Activated CD4-positive, alpha-beta T cell treated with anti-CD3 and anti-CD28 coated beads for 36 hours (primary cell): ENCODE measurements at regions not wholly inside any gene's neighbourhood (a gene's known extent, or its start where the extent isn't known, plus 50 kb on each side); places are given as distances from the start of the nearest gene placed in this dataset.

Experiments used
- ATAC-seq: fragments of 200-7000 bp; cut with Tn5 transposase; one replicate; pipeline ENCODE4 v1.10.0; 2021; ENCODE audit warnings: mild to moderate bottlenecking, moderate library complexity
- CTCF ChIA-PET: fragments of 350-600 bp; sonication (Branson Sonifier 250); formaldehyde crosslinking; loops from one replicate; lab custom pipeline; 2021; ENCODE audit warnings: antibody characterized with exemption; lab: Charles Lee
- POLR2A ChIA-PET: fragments of 350-600 bp; sonication (Branson Sonifier 250); formaldehyde crosslinking; loops from one replicate; lab custom pipeline; 2021; ENCODE audit warnings: antibody characterized with exemption, inconsistent platforms; lab: Charles Lee
- DNase-seq: peaks from one replicate; pipeline ENCODE4 v3.0.0-alpha.2; 2020
- H3K27ac Mint-ChIP-seq: one replicate; pipeline ENCODE4 v1.8.0; 2021; ENCODE audit warnings: mixed read lengths
- H3K27me3 Mint-ChIP-seq: one replicate; pipeline ENCODE4 v1.8.0; 2021; ENCODE audit warnings: mixed read lengths
- H3K36me3 Mint-ChIP-seq: one replicate; pipeline ENCODE4 v1.8.0; 2021; ENCODE audit warnings: low read depth, mixed read lengths
- H3K4me1 Mint-ChIP-seq: one replicate; pipeline ENCODE4 v1.8.0; 2021; ENCODE audit warnings: mixed read lengths
- H3K4me3 Mint-ChIP-seq: one replicate; pipeline ENCODE4 v1.8.0; 2021; ENCODE audit warnings: mild to moderate bottlenecking, moderate library complexity, mixed read lengths
- H3K9me3 Mint-ChIP-seq: one replicate; pipeline ENCODE4 v1.8.0; 2021; ENCODE audit warnings: low read depth, mixed read lengths
- intact Hi-C, 2 experiments: fragments of 100-400 bp; cut with DNase I in 1 of 2; cut with micrococcal nuclease in 1 of 2; formaldehyde crosslinking; loops; one replicate each; pipeline versions ENCODE4 v1.14.2 to v1.15.1; 2022 to 2024; cut with DNase I, micrococcal nuclease

DNA sequence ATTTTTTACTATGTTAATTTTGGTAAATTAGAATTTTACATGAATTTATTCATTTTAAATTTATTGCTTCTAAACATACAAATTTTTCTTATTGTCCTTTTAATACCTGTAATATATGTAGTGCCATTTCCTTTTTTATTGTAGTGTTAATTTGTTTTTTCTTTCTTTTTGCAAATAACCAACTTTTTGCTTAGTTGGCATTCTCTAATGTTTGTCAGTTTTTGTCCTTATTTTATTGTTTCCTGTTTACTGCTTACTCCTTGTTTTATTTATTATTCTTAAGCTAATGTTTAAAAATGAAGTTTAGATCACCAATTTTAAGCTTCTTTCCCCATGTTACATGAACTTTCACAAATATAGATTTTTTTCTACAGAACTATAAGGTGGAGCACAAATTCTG is 516.6 kb downstream of the SLITRK1 start:
- Mint-ChIP-seq H3K9me3 (peaks cover 10% of the 10 kb centered on the region), H3K4me3 (no peak overlapping the region), H3K36me3 (no peaks in the 10 kb centered on the region), H3K27me3 (no peaks in the 10 kb centered on the region), H3K27ac (no peak overlapping the region), H3K4me1 (no peaks in the 10 kb centered on the region)
- intact Hi-C loops: no loop called here
- ATAC-seq: no peak
- ChIA-PET POLR2A (no interaction called here), CTCF (no interaction called here)
- DNase-seq: no peak

DNA sequence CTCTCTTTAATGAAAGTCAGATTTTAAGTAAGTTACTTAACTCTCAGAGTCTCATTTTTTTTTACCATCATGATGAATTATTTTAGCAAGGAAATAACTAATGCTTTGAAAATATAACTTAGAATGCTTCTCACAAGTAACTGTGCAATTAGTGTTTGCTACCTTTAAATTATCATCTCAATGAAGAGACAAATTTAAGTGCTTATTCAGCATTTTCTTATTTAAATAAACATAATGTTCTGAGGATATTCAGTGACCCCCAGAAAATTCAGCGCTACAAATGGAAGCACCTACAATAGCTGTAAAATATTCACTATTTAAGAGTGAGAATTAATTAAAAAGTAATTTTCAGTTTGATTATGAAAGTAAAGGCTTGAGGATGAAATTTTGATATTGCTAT is 527.2 kb downstream of the SLITRK1 start:
- Mint-ChIP-seq H3K36me3 (no peaks in the 10 kb centered on the region), H3K27ac (no peak overlapping the region), H3K27me3 (no peaks in the 10 kb centered on the region), H3K4me3 (no peak overlapping the region), H3K4me1 (no peaks in the 10 kb centered on the region), H3K9me3 (peaks cover 5% of the 10 kb centered on the region)
- ATAC-seq (no peak), DNase-seq (no peak)
- CTCF ChIA-PET: no interaction called here
- intact Hi-C loops: no loop called here
- POLR2A ChIA-PET: no interaction called here

DNA sequence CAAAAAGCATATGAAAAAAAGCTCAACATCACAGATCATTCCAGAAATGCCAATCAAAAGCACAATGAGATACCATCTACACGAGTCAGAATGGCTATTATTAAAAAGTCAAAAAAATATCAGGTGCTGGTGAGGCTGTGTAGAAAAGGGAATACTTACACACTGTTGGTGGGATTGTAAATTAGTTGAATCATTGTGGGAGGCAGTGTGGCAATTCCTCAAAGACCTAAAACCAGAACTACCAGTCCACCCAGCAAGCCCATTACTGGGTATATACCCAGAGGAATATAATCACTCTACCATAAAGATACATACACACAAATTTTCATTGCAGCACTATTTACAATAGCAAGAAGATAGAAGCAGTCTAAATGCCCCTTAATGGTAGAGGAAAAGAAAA is 529.9 kb downstream of the SLITRK1 start:
- Mint-ChIP-seq H3K9me3 (peaks cover 2% of the 10 kb centered on the region), H3K4me1 (no peaks in the 10 kb centered on the region), H3K4me3 (no peak overlapping the region), H3K36me3 (no peaks in the 10 kb centered on the region), H3K27me3 (no peaks in the 10 kb centered on the region), H3K27ac (no peak overlapping the region)
- intact Hi-C loops: no loop called here
- CTCF ChIA-PET: no interaction called here
- no peak for DNase-seq
- POLR2A ChIA-PET: no interaction called here
- no peak for ATAC-seq

DNA sequence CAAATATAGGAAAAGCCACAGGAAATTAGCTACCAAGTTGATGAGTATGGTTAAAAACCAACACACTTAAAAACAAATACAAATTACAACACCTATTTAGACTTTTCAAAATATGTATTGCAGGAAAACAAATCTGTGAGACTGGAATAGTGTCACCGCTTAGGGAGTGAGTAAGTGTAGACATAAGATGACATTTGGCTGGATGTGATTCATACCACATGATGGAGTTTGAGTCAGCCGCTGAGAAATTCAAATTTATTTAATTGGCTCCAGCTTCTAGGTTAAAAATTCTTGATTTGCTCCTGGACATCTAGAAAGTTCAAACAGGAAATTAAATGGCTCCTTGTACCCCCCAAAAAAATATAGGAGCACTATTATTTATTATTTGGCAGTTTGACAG is 531.7 kb downstream of the SLITRK1 start:
- CTCF ChIA-PET: no interaction called here

DNA sequence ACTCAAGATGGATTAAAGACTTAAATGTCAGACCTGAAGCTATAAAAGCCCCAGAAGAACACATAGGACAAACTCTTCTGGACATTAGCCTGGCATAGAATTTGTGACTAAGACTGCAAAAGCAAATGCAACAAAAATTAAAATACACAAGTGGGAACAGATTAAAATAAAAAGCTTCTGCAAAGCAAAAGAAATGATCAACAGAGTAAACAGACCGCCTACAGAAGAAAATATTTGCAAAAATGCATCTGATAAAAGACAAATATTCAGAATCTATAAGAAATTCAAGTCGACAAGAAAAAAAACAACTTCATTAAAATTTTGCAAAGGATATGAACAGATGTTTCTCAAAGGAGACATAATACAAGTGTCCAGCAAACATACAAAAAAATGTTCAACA is 537.8 kb downstream of the SLITRK1 start:
- intact Hi-C loops: no loop called here
- H3K27ac Mint-ChIP-seq: no peak overlapping the region
- ChIA-PET CTCF (no interaction called here), POLR2A (no interaction called here)
- no peak for DNase-seq
- H3K4me1 Mint-ChIP-seq: no peaks in the 10 kb centered on the region
- no peaks in the 10 kb centered on the region for H3K27me3 Mint-ChIP-seq
- H3K9me3 Mint-ChIP-seq: peaks cover 6% of the 10 kb centered on the region
- H3K36me3 Mint-ChIP-seq: no peaks in the 10 kb centered on the region
- no peak overlapping the region for H3K4me3 Mint-ChIP-seq
- ATAC-seq: no peak

More for the DNA sequence above, 531.7 kb downstream of the SLITRK1 start:
- DNase-seq (no peak), ATAC-seq (no peak)
- H3K4me3 Mint-ChIP-seq: no peak overlapping the region
- H3K4me1 Mint-ChIP-seq: no peaks in the 10 kb centered on the region
- H3K9me3 Mint-ChIP-seq: peaks cover 2% of the 10 kb centered on the region
- no peaks in the 10 kb centered on the region for H3K27me3 Mint-ChIP-seq
- H3K36me3 Mint-ChIP-seq: no peaks in the 10 kb centered on the region
- intact Hi-C loops: no loop called here
- H3K27ac Mint-ChIP-seq: no peak overlapping the region
- POLR2A ChIA-PET: no interaction called here

DNA sequence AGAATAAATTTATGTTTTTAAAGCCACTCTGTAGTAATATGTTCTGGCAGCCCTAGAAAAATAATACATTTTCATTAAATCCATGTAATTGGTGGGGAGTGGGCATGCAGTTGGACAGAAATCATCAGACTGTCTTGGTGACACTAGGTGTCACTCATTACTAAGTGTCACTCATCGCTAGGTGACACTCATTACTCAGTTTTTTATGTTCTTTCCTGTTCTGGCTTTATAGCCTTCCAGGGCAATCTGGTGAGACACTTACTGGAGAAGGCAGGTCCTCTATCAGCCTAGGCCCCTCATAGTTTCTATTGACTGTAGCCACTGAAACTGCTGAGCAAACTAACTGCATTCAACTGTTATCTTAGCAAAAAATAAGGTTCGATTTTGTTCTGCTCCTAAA is 542.1 kb downstream of the SLITRK1 start:
- no peak for ATAC-seq
- H3K4me1 Mint-ChIP-seq: no peaks in the 10 kb centered on the region
- CTCF ChIA-PET: no interaction called here
- H3K27ac Mint-ChIP-seq: no peak overlapping the region
- POLR2A ChIA-PET: no interaction called here
- DNase-seq: no peak
- H3K4me3 Mint-ChIP-seq: no peak overlapping the region
- H3K36me3 Mint-ChIP-seq: no peaks in the 10 kb centered on the region
- H3K9me3 Mint-ChIP-seq: peaks cover 6% of the 10 kb centered on the region
- intact Hi-C loops: no loop called here
- H3K27me3 Mint-ChIP-seq: no peaks in the 10 kb centered on the region

DNA sequence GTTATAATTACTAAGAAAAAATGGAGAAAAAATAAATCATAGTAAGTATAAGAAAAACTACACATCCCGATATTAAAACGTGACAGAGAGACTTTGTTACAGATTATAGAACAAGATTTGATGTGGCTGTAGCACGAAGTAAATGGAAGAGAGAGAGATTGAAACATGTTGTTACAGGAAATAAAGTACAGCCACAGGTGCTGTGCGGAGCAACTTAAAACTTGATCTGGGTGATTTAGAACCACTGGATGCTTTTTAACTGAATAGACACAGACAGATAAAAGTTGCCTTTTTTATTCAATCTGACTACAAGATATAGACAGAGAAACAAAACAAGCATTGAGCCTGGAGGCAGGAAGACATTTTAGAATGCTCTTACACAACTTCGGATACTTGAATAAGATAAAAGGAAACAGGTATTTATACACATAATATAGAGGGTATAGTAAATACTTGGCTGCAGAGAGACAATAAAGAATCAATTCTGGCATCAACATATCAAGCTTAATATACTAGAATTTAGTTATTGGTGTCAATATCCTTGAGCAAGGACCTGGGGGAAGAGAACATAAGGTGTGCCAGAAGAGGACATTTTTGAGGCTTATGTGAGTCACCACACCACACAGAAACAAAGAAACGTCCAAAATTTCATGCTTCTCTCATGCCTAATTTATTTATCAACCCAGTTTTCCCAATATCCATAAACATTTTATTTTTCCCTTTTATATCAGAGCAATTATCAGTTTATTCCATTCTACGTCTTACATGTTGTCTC is 548.5 kb downstream of the SLITRK1 start:
- no peak overlapping the region for H3K4me3 Mint-ChIP-seq
- H3K27ac Mint-ChIP-seq: no peak overlapping the region
- DNase-seq (no peak), ATAC-seq (no peak)
- H3K9me3 Mint-ChIP-seq: peaks cover 3% of the 10 kb centered on the region
- no peaks in the 10 kb centered on the region for H3K27me3 Mint-ChIP-seq
- no peaks in the 10 kb centered on the region for H3K36me3 Mint-ChIP-seq
- CTCF ChIA-PET: no interaction called here
- no peaks in the 10 kb centered on the region for H3K4me1 Mint-ChIP-seq
- POLR2A ChIA-PET: no interaction called here
- intact Hi-C loops: no loop called here

DNA sequence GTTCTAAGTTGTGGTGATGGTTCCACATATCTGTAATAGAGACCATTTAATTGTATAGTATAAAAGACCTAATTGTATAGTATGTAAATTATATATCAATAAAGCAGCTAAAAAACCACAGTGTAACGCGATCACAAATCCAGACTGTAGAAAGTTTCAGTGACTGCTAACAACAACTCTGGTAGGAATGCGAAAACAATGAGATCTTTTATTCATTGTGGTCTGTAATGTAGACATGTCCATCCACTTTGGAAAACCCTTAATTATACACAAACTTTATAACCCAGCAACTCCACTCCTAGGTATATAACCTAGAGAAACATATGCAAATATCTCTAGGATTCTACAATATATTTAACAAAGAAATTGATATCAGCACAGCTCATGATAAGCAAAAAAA is 549.5 kb downstream of the SLITRK1 start:
- Mint-ChIP-seq H3K36me3 (no peaks in the 10 kb centered on the region), H3K27ac (no peak overlapping the region), H3K4me3 (no peak overlapping the region), H3K27me3 (no peaks in the 10 kb centered on the region), H3K4me1 (no peaks in the 10 kb centered on the region), H3K9me3 (peaks cover 3% of the 10 kb centered on the region)
- ChIA-PET POLR2A (no interaction called here), CTCF (no interaction called here)
- intact Hi-C loops: no loop called here
- DNase-seq (no peak), ATAC-seq (no peak)

DNA sequence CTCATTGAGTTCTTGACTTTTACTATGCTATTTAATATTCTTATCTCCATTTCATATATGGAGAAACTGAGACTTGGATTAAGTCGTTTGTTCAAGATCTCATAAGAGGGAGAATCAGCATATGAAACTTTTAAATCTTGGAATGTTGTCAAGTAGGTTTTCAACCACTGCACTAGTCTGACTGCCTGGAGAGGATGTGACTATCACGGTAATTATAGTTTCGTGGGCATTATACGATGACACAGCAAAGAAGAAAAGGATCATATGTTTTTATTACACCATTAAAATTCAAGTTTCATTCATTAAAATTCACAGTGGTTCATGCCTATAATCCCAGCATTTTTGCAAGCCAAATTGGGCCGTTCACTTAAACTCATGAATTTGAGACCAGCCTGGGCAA is 555.2 kb downstream of the SLITRK1 start:
- DNase-seq (no peak), ATAC-seq (no peak)
- intact Hi-C loops: no loop called here
- POLR2A ChIA-PET: no interaction called here
- no peaks in the 10 kb centered on the region for H3K4me1 Mint-ChIP-seq
- H3K27ac Mint-ChIP-seq: no peak overlapping the region
- no peaks in the 10 kb centered on the region for H3K36me3 Mint-ChIP-seq
- peaks cover 6% of the 10 kb centered on the region for H3K9me3 Mint-ChIP-seq
- H3K4me3 Mint-ChIP-seq: no peak overlapping the region
- H3K27me3 Mint-ChIP-seq: no peaks in the 10 kb centered on the region
- CTCF ChIA-PET: no interaction called here

DNA sequence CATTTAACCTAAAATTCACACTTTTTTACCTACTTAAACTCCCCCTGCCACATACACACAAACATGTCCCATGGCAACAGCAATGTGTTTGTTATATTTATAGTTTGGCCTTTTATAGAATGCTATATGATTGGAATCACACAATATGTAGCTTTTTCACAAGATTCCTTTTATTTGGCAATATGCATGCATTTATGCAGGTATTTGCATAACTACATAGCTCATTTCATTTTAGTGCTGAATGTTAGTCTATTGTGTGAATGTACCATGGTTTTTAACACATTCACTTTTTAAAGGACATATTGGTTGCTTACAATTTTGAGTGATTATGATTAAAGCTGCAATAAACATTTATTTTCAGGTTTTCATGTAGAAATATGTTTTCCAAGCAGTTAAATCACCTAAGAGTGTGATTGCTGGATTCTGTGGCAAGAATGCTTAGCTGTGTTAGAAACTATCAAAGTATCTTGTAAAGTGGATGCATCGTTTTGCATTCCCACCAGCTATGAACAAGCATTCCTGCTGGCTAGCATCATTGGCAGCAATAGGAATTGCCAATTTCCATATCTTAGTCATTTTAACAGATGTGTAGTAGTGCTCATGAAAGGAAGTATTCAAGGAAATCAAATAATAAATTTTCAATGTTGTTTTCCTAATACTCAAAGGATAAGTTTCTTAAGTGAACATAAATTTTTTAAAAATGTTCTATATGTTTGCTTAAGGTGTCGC is 557.0 kb downstream of the SLITRK1 start:
- CTCF ChIA-PET: no interaction called here
- POLR2A ChIA-PET: no interaction called here

DNA sequence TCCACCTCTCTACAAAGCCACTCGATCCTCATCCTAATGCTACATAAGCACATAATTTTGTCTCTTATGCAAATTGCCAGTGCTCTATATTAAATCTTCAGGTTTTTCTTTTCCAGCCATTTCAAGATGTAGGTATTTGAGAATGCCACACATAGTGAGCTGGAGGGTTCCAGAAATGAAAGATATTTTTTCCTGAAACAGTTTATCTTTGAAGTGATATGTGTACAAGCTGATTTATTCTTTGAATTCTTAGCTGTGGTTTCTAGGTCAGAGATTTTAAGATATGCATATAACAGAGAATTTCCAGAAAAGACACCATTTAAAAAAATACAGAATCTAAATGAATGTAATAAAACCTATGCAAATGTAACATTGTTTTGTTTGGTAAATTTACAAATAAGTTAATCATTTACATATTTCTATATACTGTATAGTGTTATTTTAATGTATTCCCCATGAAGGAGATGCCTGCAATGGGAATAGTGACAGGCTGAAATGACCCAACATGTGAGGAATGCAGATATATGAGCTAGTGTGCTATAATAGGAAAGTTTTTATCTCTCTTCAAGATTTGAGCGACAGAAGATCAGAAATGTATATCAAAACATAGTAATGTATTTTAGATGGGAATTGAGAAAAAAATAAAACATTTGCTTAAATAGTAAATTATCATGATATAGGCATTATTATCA is 570.2 kb downstream of the SLITRK1 start:
- ChIA-PET POLR2A (no interaction called here), CTCF (interaction anchor here (0.6 kb wide), 2 partner anchors 280 to 496 kb away, joined by 3 to 4 read pairs; no protein-coding TSS in a partner anchor)
- no peak for ATAC-seq
- intact Hi-C loops: no loop called here
- no peaks in the 10 kb centered on the region for H3K4me1 Mint-ChIP-seq
- H3K9me3 Mint-ChIP-seq: no peaks in the 10 kb centered on the region
- H3K27me3 Mint-ChIP-seq: no peaks in the 10 kb centered on the region
- no peak overlapping the region for H3K27ac Mint-ChIP-seq
- no peaks in the 10 kb centered on the region for H3K36me3 Mint-ChIP-seq
- H3K4me3 Mint-ChIP-seq: no peak overlapping the region
- DNase-seq: no peak

More for the DNA sequence above, 557.0 kb downstream of the SLITRK1 start:
- Mint-ChIP-seq H3K27ac (no peak overlapping the region), H3K4me3 (no peak overlapping the region), H3K9me3 (peaks cover 9% of the 10 kb centered on the region), H3K27me3 (no peaks in the 10 kb centered on the region), H3K36me3 (no peaks in the 10 kb centered on the region), H3K4me1 (no peaks in the 10 kb centered on the region)
- intact Hi-C loops: no loop called here
- ATAC-seq (no peak), DNase-seq (no peak)

DNA sequence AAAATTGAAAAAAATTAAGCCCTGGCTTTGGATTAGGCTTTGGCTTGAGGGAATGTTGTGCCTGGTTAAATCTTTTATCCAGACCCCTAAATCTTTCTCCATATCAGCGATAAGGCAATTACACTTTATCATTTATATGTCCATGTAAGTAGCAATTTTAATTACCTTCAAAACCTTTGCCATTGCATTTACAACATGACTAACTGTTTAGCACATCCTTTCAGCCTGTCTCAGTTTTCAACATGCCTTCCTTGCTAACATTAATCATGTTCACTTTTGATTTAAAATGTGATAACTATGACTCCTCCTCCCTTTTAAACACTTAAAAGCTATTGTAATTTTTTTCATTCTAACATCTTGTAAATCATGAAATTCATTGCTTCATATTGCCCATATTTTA is 583.7 kb downstream of the SLITRK1 start:
- Mint-ChIP-seq H3K4me1 (no peaks in the 10 kb centered on the region), H3K4me3 (no peak overlapping the region)
- POLR2A ChIA-PET: no interaction called here

More for the DNA sequence above, 583.7 kb downstream of the SLITRK1 start:
- no peak for DNase-seq
- CTCF ChIA-PET: no interaction called here
- intact Hi-C loops: no loop called here
- no peaks in the 10 kb centered on the region for H3K27me3 Mint-ChIP-seq
- peaks cover 5% of the 10 kb centered on the region for H3K9me3 Mint-ChIP-seq
- H3K27ac Mint-ChIP-seq: no peak overlapping the region
- H3K36me3 Mint-ChIP-seq: no peaks in the 10 kb centered on the region
- no peak for ATAC-seq
